Esophagus squamous epithelium (tissue), 4 donors: ENCODE measurements at regions not wholly inside any gene's neighbourhood (a gene's known extent, or its start where the extent isn't known, plus 50 kb on each side); places are given as distances from the start of the nearest gene placed in this dataset.

Source experiments
- CTCF ChIP-seq, 6 experiments: fragments of 450-650 bp in 4 of 6; fragments of 200-600 bp in 2 of 6; sonication (generic) in 2 of 6; IDR thresholded peaks; one replicate each; pipeline ENCODE4 v1.5.1; 2016 to 2019; ENCODE audit warnings: antibody characterized with exemption in 6 of 6, mild to moderate bottlenecking in 4 of 6, moderate library complexity in 4 of 6
- POLR2A ChIP-seq, 4 donors: fragments of 450-650 bp; IDR thresholded peaks; one replicate each; pipeline ENCODE4 v1.6.1; 2017; ENCODE audit warnings: antibody characterized with exemption in 4 of 4, mild to moderate bottlenecking in 4 of 4, moderate library complexity in 3 of 4

DNA sequence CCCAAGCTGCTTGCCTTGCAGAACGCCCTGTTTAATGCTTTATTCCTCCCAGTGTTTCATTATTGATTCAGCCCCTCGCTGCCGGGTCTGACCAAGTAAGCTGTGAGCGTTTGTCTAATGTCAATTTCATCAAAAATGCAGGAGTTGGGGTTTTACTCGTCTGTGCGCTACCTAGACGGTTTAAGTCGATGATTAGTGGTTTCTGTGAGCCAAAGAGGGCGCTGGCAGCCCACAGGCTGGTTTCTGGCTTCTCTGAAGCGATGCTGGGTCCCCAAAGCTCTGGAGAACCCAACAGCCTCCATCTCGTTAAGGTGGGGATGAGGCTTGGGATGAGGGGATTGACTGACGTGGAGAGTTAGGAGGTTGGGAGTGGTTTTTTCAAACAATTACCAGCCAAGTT, 102.9 kb downstream of the SYF2 start:
- TF ChIP-seq POLR2A (IDR thresholded peaks at IDR 0.05) = no peak
- TF ChIP-seq CTCF (IDR thresholded peaks at IDR 0.05) = no peak
